ENCODE measurements at regions not wholly inside any gene's neighbourhood (a gene's known extent, or its start where the extent isn't known, plus 50 kb on each side); places are given as distances from the start of the nearest gene placed in this dataset.

- Histone ChIP-seq H2AFZ (ENCODE audit: low read depth, low read length) (no peak overlapping the region), H3K4me3 (ENCODE audit: low read depth in 1 of 2, low read length in 2 of 2) (no peak overlapping the region), H3K36me3 (ENCODE audit: insufficient read depth, low read length) (no peaks in the 10 kb centered on the region), H3K79me2 (ENCODE audit: insufficient read depth, low read length) (no peaks in the 10 kb centered on the region), H3K27me3 (ENCODE audit: insufficient read depth, low read length, poor library complexity) (peaks cover 7% of the 10 kb centered on the region), H3K9me3 (ENCODE audit: insufficient read depth, low read length, severe bottlenecking) (no peaks in the 10 kb centered on the region), H3K9ac (ENCODE audit: low read depth, low read length) (no peak overlapping the region), H3K4me1 (ENCODE audit: insufficient read depth, low read length) (no peaks in the 10 kb centered on the region), H3K4me2 (ENCODE audit: insufficient read depth, low read length) (no peak overlapping the region), H3K27ac (ENCODE audit: low read length) (no peak overlapping the region), H4K20me1 (ENCODE audit: insufficient read depth, low read length) (no peaks in the 10 kb centered on the region)
- ATAC-seq (ENCODE audit: insufficient read depth, low read depth) (no peak), DNase-seq (no peak)
- TF ChIP-seq EZH2 (IDR thresholded peaks at IDR 0.05; ENCODE audit: borderline replicate concordance, low read depth, low read length, severe bottlenecking), result no peak
Observed at GRCh38 chr7:28231176-28231575, 50.6 kb upstream of the JAZF1 start.

DNA sequence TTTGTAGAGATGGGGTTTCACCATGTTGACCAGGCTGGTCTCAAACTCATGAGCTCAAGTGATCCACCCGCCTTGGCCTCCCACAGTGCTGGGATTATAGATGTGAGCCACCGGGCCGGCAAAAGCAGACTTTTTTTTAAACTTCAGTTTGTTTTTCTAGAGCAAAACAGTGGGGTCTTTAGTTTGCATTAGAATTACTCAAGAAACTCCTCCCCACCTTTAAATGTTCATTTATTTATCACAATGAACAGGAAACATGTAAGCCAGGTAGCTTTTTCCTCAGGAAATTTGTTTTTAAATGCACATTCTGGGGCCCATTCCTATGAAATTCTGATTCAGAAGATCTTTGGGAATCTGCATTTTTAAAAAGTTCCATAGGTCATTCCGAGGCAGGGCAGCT lies 56.0 kb upstream of the JAZF1 start:
- ATAC-seq (ENCODE audit: insufficient read depth, low read depth) (no peak), DNase-seq (no peak)
- Histone ChIP-seq H3K9me3 (ENCODE audit: insufficient read depth, low read length, severe bottlenecking) (no peaks in the 10 kb centered on the region), H3K27ac (ENCODE audit: low read length) (no peak overlapping the region), H3K4me2 (ENCODE audit: insufficient read depth, low read length) (no peak overlapping the region), H3K4me3 (ENCODE audit: low read depth in 1 of 2, low read length in 2 of 2) (no peak overlapping the region), H3K36me3 (ENCODE audit: insufficient read depth, low read length) (no peaks in the 10 kb centered on the region), H2AFZ (ENCODE audit: low read depth, low read length) (no peak overlapping the region), H4K20me1 (ENCODE audit: insufficient read depth, low read length) (no peaks in the 10 kb centered on the region), H3K9ac (ENCODE audit: low read depth, low read length) (no peak overlapping the region), H3K4me1 (ENCODE audit: insufficient read depth, low read length) (no peaks in the 10 kb centered on the region), H3K27me3 (ENCODE audit: insufficient read depth, low read length, poor library complexity) (peaks cover 7% of the 10 kb centered on the region), H3K79me2 (ENCODE audit: insufficient read depth, low read length) (no peaks in the 10 kb centered on the region)
- no peak for TF ChIP-seq CTCF (IDR thresholded peaks at IDR 0.05; ENCODE audit: borderline replicate concordance, extremely low read depth, low read length, poor library complexity, severe bottlenecking)
- TF ChIP-seq EZH2 (IDR thresholded peaks at IDR 0.05; ENCODE audit: borderline replicate concordance, low read depth, low read length, severe bottlenecking), result no peak

DNA sequence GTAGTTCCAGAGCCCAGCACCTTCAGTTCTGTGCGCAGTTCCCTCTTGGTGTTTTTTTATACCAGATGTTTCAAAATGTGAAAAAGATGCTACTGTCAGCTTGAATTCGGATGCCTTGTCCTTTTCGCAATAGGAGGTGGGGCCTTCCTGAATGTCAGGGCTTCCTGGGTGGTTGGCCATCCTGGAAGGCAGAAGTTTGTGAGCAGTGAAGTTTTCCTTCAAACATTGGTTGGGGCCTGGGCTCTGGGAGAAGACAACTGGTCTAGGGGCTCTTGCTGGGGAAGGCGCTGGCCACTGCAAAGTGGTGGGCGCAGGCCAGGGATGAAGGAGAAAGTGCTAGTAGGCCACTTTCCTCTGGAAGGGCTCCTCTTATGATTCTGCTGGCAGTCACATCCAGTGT lies 56.8 kb upstream of the JAZF1 start:
- no peak overlapping the region for H2AFZ ChIP-seq (ENCODE audit: low read depth, low read length)
- TF ChIP-seq EZH2 (IDR thresholded peaks at IDR 0.05; ENCODE audit: borderline replicate concordance, low read depth, low read length, severe bottlenecking), result no peak
- H3K4me1 ChIP-seq (ENCODE audit: insufficient read depth, low read length), result no peaks in the 10 kb centered on the region
- no peak for ATAC-seq (ENCODE audit: insufficient read depth, low read depth)
- no peak overlapping the region for H3K9ac ChIP-seq (ENCODE audit: low read depth, low read length)
- H4K20me1 ChIP-seq (ENCODE audit: insufficient read depth, low read length), result no peaks in the 10 kb centered on the region
- H3K27me3 ChIP-seq (ENCODE audit: insufficient read depth, low read length, poor library complexity), result peaks cover 7% of the 10 kb centered on the region
- H3K27ac ChIP-seq (ENCODE audit: low read length), result no peak overlapping the region
- no peak for DNase-seq
- H3K79me2 ChIP-seq (ENCODE audit: insufficient read depth, low read length), result no peaks in the 10 kb centered on the region
- no peaks in the 10 kb centered on the region for H3K9me3 ChIP-seq (ENCODE audit: insufficient read depth, low read length, severe bottlenecking)
- H3K4me3 ChIP-seq (ENCODE audit: low read depth in 1 of 2, low read length in 2 of 2), result no peak overlapping the region
- no peak overlapping the region for H3K4me2 ChIP-seq (ENCODE audit: insufficient read depth, low read length)
- H3K36me3 ChIP-seq (ENCODE audit: insufficient read depth, low read length), result no peaks in the 10 kb centered on the region

DNA sequence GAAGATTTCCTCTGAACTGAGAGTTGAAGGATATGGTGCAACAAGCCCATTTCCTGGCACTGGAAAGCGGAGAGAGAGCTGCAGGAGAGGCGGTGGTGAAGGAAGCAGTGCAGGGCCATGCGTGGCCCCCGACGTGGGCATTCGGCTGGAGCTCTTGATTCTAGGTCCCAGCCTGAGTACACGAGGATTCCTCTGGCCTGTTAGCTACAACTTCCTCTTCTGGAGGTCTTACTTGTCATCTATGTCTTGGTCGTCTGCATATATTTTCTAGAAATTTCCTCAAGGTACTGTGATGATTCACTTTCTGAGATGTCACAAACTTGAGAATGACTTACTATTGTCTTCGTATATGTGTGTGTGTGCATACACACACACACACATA lies 59.2 kb upstream of the JAZF1 start:
- Histone ChIP-seq H3K79me2 (ENCODE audit: insufficient read depth, low read length) (no peaks in the 10 kb centered on the region), H4K20me1 (ENCODE audit: insufficient read depth, low read length) (no peaks in the 10 kb centered on the region), H3K27ac (ENCODE audit: low read length) (no peak overlapping the region), H3K9me3 (ENCODE audit: insufficient read depth, low read length, severe bottlenecking) (no peaks in the 10 kb centered on the region), H3K4me1 (ENCODE audit: insufficient read depth, low read length) (no peaks in the 10 kb centered on the region), H3K9ac (ENCODE audit: low read depth, low read length) (no peak overlapping the region), H2AFZ (ENCODE audit: low read depth, low read length) (no peak overlapping the region), H3K27me3 (ENCODE audit: insufficient read depth, low read length, poor library complexity) (peaks cover 7% of the 10 kb centered on the region), H3K4me2 (ENCODE audit: insufficient read depth, low read length) (no peak overlapping the region), H3K36me3 (ENCODE audit: insufficient read depth, low read length) (no peaks in the 10 kb centered on the region), H3K4me3 (ENCODE audit: low read depth in 1 of 2, low read length in 2 of 2) (no peak overlapping the region)
- DNase-seq (no peak), ATAC-seq (ENCODE audit: insufficient read depth, low read depth) (no peak)
- no peak for TF ChIP-seq CTCF (IDR thresholded peaks at IDR 0.05; ENCODE audit: borderline replicate concordance, extremely low read depth, low read length, poor library complexity, severe bottlenecking)
- no peak for TF ChIP-seq EZH2 (IDR thresholded peaks at IDR 0.05; ENCODE audit: borderline replicate concordance, low read depth, low read length, severe bottlenecking)

All from DND-41 (cell line).